ENCODE measurements at regions not wholly inside any gene's neighbourhood (a gene's known extent, or its start where the extent isn't known, plus 50 kb on each side); places are given as distances from the start of the nearest gene placed in this dataset.

- Mint-ChIP-seq H3K4me3 (no peak overlapping the region), H3K4me1 (no peaks in the 10 kb centered on the region; the same call in 2 of the 3 replicates), H3K36me3 (ENCODE audit: low read depth) (peaks cover 19% of the 10 kb centered on the region), H3K9me3 (peaks cover 69% of the 10 kb centered on the region), H3K27ac (no peak overlapping the region), H3K27me3 (ENCODE audit: insufficient read depth, low read depth, poor library complexity) (peaks cover 6% of the 10 kb centered on the region)
- no peak overlapping the region for H2AFZ ChIP-seq
- no peaks in the 10 kb centered on the region for H3K9me2 ChIP-seq (ENCODE audit: insufficient read depth)
- no peaks in the 10 kb centered on the region for H3K4me1 ChIP-seq (ENCODE audit: insufficient read depth)
- no peak for DNase-seq (ENCODE audit: low spot score)
- no peaks in the 10 kb centered on the region for H4K20me1 ChIP-seq (replicated peaks; ENCODE audit: insufficient read depth)
- ATAC-seq, result no peak
- H3K27me3 ChIP-seq (ENCODE audit: insufficient read depth), result 0 out of 2 replicates have a peak, but pooled peaks cover 3% of the 10 kb centered on the region
- no peak for TF ChIP-seq REST (IDR thresholded peaks at IDR 0.05; ENCODE audit: unreplicated experiment)
- no peak for TF ChIP-seq ETS1 (IDR thresholded peaks at IDR 0.05)
- no peak for TF ChIP-seq CREB1 (CRISPR knock-in tag; IDR thresholded peaks at IDR 0.05; ENCODE audit: low read depth)
- TF ChIP-seq STAT1 (IDR thresholded peaks at IDR 0.05; ENCODE audit: unreplicated experiment), result no peak
- no peak for TF ChIP-seq ZNF462 (CRISPR knock-in tag; IDR thresholded peaks at IDR 0.05)
- no peak for TF ChIP-seq NANOG (IDR thresholded peaks at IDR 0.05; ENCODE audit: borderline replicate concordance)
- no peak for TF ChIP-seq EZH2 (IDR thresholded peaks at IDR 0.05; ENCODE audit: low read depth, unreplicated experiment)
- no peak for TF ChIP-seq ZNF114 (CRISPR knock-in tag; IDR thresholded peaks at IDR 0.05)
- TF ChIP-seq POLR2AphosphoS5 (IDR thresholded peaks at IDR 0.05; ENCODE audit: low read depth), result no peak
- no peak for TF ChIP-seq JUNB (IDR thresholded peaks at IDR 0.05; ENCODE audit: unreplicated experiment)
- TF ChIP-seq EZH2phosphoT487 (IDR thresholded peaks at IDR 0.05; ENCODE audit: unreplicated experiment), result no peak
- TF ChIP-seq ZNF331 (CRISPR knock-in tag; IDR thresholded peaks at IDR 0.05; ENCODE audit: low read depth), result no peak
- no peak for TF ChIP-seq CTCF (conservative IDR thresholded peaks at IDR 0.05; ENCODE audit: low read depth in 2 of 2)
- H3K36me3 ChIP-seq (ENCODE audit: insufficient read depth), result no peaks in the 10 kb centered on the region
- no peaks in the 10 kb centered on the region for H3K79me2 ChIP-seq (replicated peaks; ENCODE audit: insufficient read depth)
- H3K4me2 ChIP-seq, result no peak overlapping the region
- no peak overlapping the region for H3K4me3 ChIP-seq
- no peaks in the 10 kb centered on the region for H3F3A ChIP-seq (replicated peaks; ENCODE audit: low read depth)
- no peak overlapping the region for H3K27ac ChIP-seq (ENCODE audit: low read depth)
These were observed 622.2 kb downstream of the AACS start for GRCh38 chr12:125687403-125687802.
